ENCODE measurements at regions not wholly inside any gene's neighbourhood (a gene's known extent, or its start where the extent isn't known, plus 50 kb on each side); places are given as distances from the start of the nearest gene placed in this dataset.

GRCh38 chr18:46406539-46406932, 250.5 kb downstream of the LOXHD1 start:
- TF ChIP-seq CTCF (IDR thresholded peaks at IDR 0.05) (no peak), POLR2A (IDR thresholded peaks at IDR 0.05) (no peak)

Measured in vagina (tissue), 2 donors.